H1 (cell line): ENCODE measurements at regions not wholly inside any gene's neighbourhood (a gene's known extent, or its start where the extent isn't known, plus 50 kb on each side); places are given as distances from the start of the nearest gene placed in this dataset.

Experiments used
- CTCF ChIA-PET: fragments of 300-600 bp; sonication (Branson Sonifier 250); formaldehyde crosslinking; loops from one replicate; lab custom pipeline; 2021; ENCODE audit not compliant: partially characterized antibody; lab: Charles Lee
- POLR2A ChIA-PET: fragments of 300-600 bp; sonication (Branson Sonifier 250); formaldehyde crosslinking; loops from one replicate; lab custom pipeline; 2021; ENCODE audit warnings: inconsistent platforms; ENCODE audit not compliant: partially characterized antibody; lab: Charles Lee
- DNase-seq, 2 experiments: peaks; one replicate each; pipeline versions ENCODE4 v3.0.0 to v3.0.0-alpha.2; 2010 to 2022; ENCODE audit warnings: low spot score in 2 of 2, low read depth in 1 of 2, mixed read lengths in 1 of 2
- FAIRE-seq: peaks from 2 replicates; lab custom pipeline; 2011; peaks lifted over from hg19 to GRCh38; lab: Jason Lieb, UNC
- H2AFZ ChIP-seq: 2 replicates; pipeline ENCODE4 v1.8.1; 2012; ENCODE audit warnings: low read length, inconsistent platforms
- H2AK5ac ChIP-seq: 2 replicates; pipeline ENCODE4 v1.6.1; 2013; ENCODE audit warnings: low read depth, low read length
- H2BK120ac ChIP-seq: replicated peaks from 2 replicates; pipeline ENCODE3; 2013; ENCODE audit warnings: low read depth, low read length, inconsistent platforms
- H2BK12ac ChIP-seq: 2 replicates; pipeline ENCODE4 v1.6.1; 2013; ENCODE audit warnings: low read depth, low read length
- H2BK15ac ChIP-seq: 2 replicates; pipeline ENCODE4 v1.6.1; 2013; ENCODE audit warnings: low read length
- H2BK20ac ChIP-seq: 2 replicates; pipeline ENCODE4 v1.6.1; 2013; ENCODE audit warnings: low read length
- H2BK5ac ChIP-seq: 2 replicates; pipeline ENCODE4 v1.6.1; 2013; ENCODE audit warnings: low read depth, low read length
- H3K14ac ChIP-seq: 2 replicates; pipeline ENCODE4 v1.6.1; 2013; ENCODE audit warnings: inconsistent platforms; ENCODE audit not compliant: insufficient read length
- H3K18ac ChIP-seq: 2 replicates; pipeline ENCODE4 v1.6.1; 2013; ENCODE audit warnings: low read length; ENCODE audit errors: extremely low read depth
- H3K23ac ChIP-seq: 2 replicates; pipeline ENCODE4 v1.6.1; 2013; ENCODE audit warnings: inconsistent platforms; ENCODE audit not compliant: insufficient read length
- H3K23me2 ChIP-seq: 2 replicates; pipeline ENCODE4 v1.6.1; 2013; ENCODE audit warnings: low read depth, low read length
- H3K27ac ChIP-seq: 2 replicates; pipeline ENCODE4 v1.6.1; 2011; ENCODE audit warnings: low read depth, low read length, inconsistent platforms
- H3K27me3 ChIP-seq, 4 experiments: replicated peaks in 1 of 4; 1 replicate in 1 of 4; 2 replicates in 3 of 4; pipeline versions ENCODE4 v1.6.1 to v1.8.1; 2011 to 2013; ENCODE audit warnings: low read length in 3 of 4, mild to moderate bottlenecking in 3 of 4, inconsistent platforms in 2 of 4, mixed read lengths in 2 of 4, moderate library complexity in 1 of 4; ENCODE audit not compliant: control insufficient read depth in 3 of 4, insufficient read depth in 3 of 4; ENCODE audit errors: extremely low read depth in 1 of 4
- H3K36me3 ChIP-seq, 4 experiments: 2 replicates each; pipeline versions ENCODE4 v1.6.1 to v1.8.1; 2011 to 2013; ENCODE audit warnings: mild to moderate bottlenecking in 4 of 4, low read length in 3 of 4, moderate library complexity in 2 of 4, control low read depth in 1 of 4, inconsistent platforms in 1 of 4; ENCODE audit not compliant: insufficient read depth in 4 of 4, control insufficient read depth in 2 of 4
- H3K4ac ChIP-seq: replicated peaks from 2 replicates; pipeline ENCODE3; 2013; ENCODE audit warnings: low read length, low read depth, mixed read lengths, inconsistent platforms; ENCODE audit not compliant: insufficient read length
- H3K4me1 ChIP-seq, 4 experiments: replicated peaks in 1 of 4; 1 replicate in 1 of 4; 2 replicates in 3 of 4; pipeline versions ENCODE4 v1.6.1 to v1.8.1; 2011 to 2013; ENCODE audit warnings: low read length in 3 of 4, inconsistent platforms in 2 of 4, mixed read lengths in 1 of 4; ENCODE audit not compliant: insufficient read depth in 4 of 4, control insufficient read depth in 3 of 4
- H3K4me2 ChIP-seq, 2 experiments: 2 replicates each; pipeline versions ENCODE4 v1.6.1 to v1.8.1; 2011 to 2013; ENCODE audit warnings: low read depth in 2 of 2, low read length in 2 of 2, control low read depth in 1 of 2, inconsistent platforms in 1 of 2, mild to moderate bottlenecking in 1 of 2; ENCODE audit not compliant: insufficient read depth in 1 of 2
- H3K4me3 ChIP-seq, 4 experiments: fragments of 200-600, 300-600 bp in 1 of 4; sonication (generic), shearing (Covaris generic), sonication (Bioruptor Twin) in 1 of 4; 2 replicates each; pipeline versions ENCODE4 v1.5.1 to v1.8.1; 2011 to 2016; ENCODE audit warnings: low read length in 4 of 4, low read depth in 3 of 4, control low read depth in 2 of 4, inconsistent platforms in 2 of 4, mild to moderate bottlenecking in 2 of 4, mixed read lengths in 1 of 4, moderate library complexity in 1 of 4; ENCODE audit not compliant: insufficient read depth in 2 of 4; ENCODE audit errors: extremely low read depth in 1 of 4
- H3K56ac ChIP-seq: replicated peaks from 2 replicates; pipeline ENCODE3; 2013; ENCODE audit warnings: low read depth, mild to moderate bottlenecking, mixed read lengths, low read length, inconsistent platforms; ENCODE audit not compliant: insufficient read length
- H3K79me1 ChIP-seq: 2 replicates; pipeline ENCODE4 v1.6.1; 2013; ENCODE audit warnings: low read depth, low read length, control low read depth
- H3K79me2 ChIP-seq, 2 experiments: 2 replicates each; pipeline versions ENCODE4 v1.6.1 to v1.8.1; 2012 to 2013; ENCODE audit warnings: low read length in 2 of 2, mild to moderate bottlenecking in 2 of 2, inconsistent platforms in 1 of 2; ENCODE audit not compliant: insufficient read depth in 2 of 2, control insufficient read depth in 1 of 2
- H3K9ac ChIP-seq, 4 experiments: replicated peaks in 1 of 4; 1 replicate in 1 of 4; 2 replicates in 3 of 4; pipeline versions ENCODE4 v1.6.1 to v1.8.1; 2011 to 2013; ENCODE audit warnings: low read depth in 3 of 4, low read length in 3 of 4, control low read depth in 2 of 4, mild to moderate bottlenecking in 2 of 4, moderate library complexity in 2 of 4, inconsistent platforms in 1 of 4; ENCODE audit errors: extremely low read depth in 1 of 4
- H3K9me3 ChIP-seq, 2 experiments: 2 replicates each; pipeline versions ENCODE4 v1.6.1 to v1.8.1; 2012 to 2013; ENCODE audit warnings: mild to moderate bottlenecking in 2 of 2, moderate library complexity in 2 of 2, control low read depth in 1 of 2, inconsistent platforms in 1 of 2, low read depth in 1 of 2, low read length in 1 of 2, mixed read lengths in 1 of 2; ENCODE audit not compliant: insufficient read depth in 2 of 2
- H4K20me1 ChIP-seq, 2 experiments: replicated peaks in 1 of 2; 2 replicates each; pipeline versions ENCODE3 to v1.8.1; 2011 to 2013; ENCODE audit warnings: inconsistent platforms in 2 of 2, low read length in 2 of 2, mild to moderate bottlenecking in 1 of 2; ENCODE audit not compliant: insufficient read depth in 2 of 2, control insufficient read depth in 1 of 2
- H4K5ac ChIP-seq: 2 replicates; pipeline ENCODE4 v1.6.1; 2013; ENCODE audit warnings: low read length, low read depth, mixed read lengths, inconsistent platforms; ENCODE audit not compliant: insufficient read length
- H4K8ac ChIP-seq: 2 replicates; pipeline ENCODE4 v1.8.0; 2013; ENCODE audit warnings: mild to moderate bottlenecking, moderate library complexity, low read length, inconsistent platforms; ENCODE audit not compliant: insufficient read depth; ENCODE audit errors: extremely low read depth
- H4K91ac ChIP-seq: replicated peaks from 2 replicates; pipeline ENCODE3; 2013; ENCODE audit warnings: low read length, mixed read lengths, inconsistent platforms; ENCODE audit not compliant: insufficient read length
- BCL11A ChIP-seq, 2 experiments: IDR thresholded peaks; one replicate each; pipeline ENCODE4 v1.6.1; 2011; ENCODE audit warnings: low read depth in 2 of 2, low read length in 2 of 2, mild to moderate bottlenecking in 2 of 2
- CEBPB ChIP-seq: IDR thresholded peaks from 2 replicates; pipeline ENCODE4 v1.6.1; 2012; ENCODE audit warnings: low read depth, low read length
- GABPA ChIP-seq: IDR thresholded peaks from 2 replicates; pipeline ENCODE4 v1.6.1; 2011; ENCODE audit warnings: mild to moderate bottlenecking, low read length, moderate library complexity, borderline replicate concordance; ENCODE audit not compliant: insufficient read depth
- HDAC2 ChIP-seq, 2 experiments: fragments of 300-600 bp in 1 of 2; sonication (generic) in 1 of 2; IDR thresholded peaks; 2 replicates each; pipeline ENCODE4 v1.6.1; 2011 to 2012; ENCODE audit warnings: low read depth in 2 of 2, low read length in 2 of 2, mild to moderate bottlenecking in 2 of 2, moderate library complexity in 2 of 2, borderline replicate concordance in 1 of 2, inconsistent platforms in 1 of 2
- JUN ChIP-seq: IDR thresholded peaks from 2 replicates; pipeline ENCODE4 v1.6.1; 2011; ENCODE audit warnings: low read depth, mild to moderate bottlenecking, improper control_type of control experiment, low read length
- KDM4A ChIP-seq: IDR thresholded peaks from one replicate; pipeline ENCODE4 v1.7.1; 2012; ENCODE audit warnings: low read depth, mild to moderate bottlenecking, moderate library complexity, low read length, inconsistent platforms; ENCODE audit not compliant: severe bottlenecking
- KDM5A ChIP-seq: fragments of 200-600 bp; IDR thresholded peaks from 2 replicates; pipeline ENCODE4 v1.7.1; 2012; ENCODE audit warnings: mild to moderate bottlenecking, low read length, inconsistent platforms, mixed read lengths
- MAFK ChIP-seq: IDR thresholded peaks from 2 replicates; pipeline ENCODE4 v1.6.1; 2012; ENCODE audit warnings: low read depth, mild to moderate bottlenecking, improper control_type of control experiment, low read length
- NRF1 ChIP-seq: IDR thresholded peaks from 2 replicates; pipeline ENCODE4 v1.6.1; 2011; ENCODE audit warnings: mild to moderate bottlenecking, low read depth, low read length, improper control_type of control experiment
- SIN3A ChIP-seq, 2 experiments: IDR thresholded peaks in 1 of 2; conservative IDR thresholded peaks in 1 of 2; 2 replicates each; pipeline ENCODE4 v1.6.1; 2011 to 2012; ENCODE audit warnings: low read length in 2 of 2, improper control_type of control experiment in 1 of 2, low read depth in 1 of 2, mild to moderate bottlenecking in 1 of 2
- SIRT6 ChIP-seq: IDR thresholded peaks from one replicate; pipeline ENCODE4 v1.7.1; 2012; ENCODE audit warnings: low read length, inconsistent platforms
- SP2 ChIP-seq: IDR thresholded peaks from 2 replicates; pipeline ENCODE4 v1.6.1; 2012; ENCODE audit warnings: mild to moderate bottlenecking, low read length, inconsistent platforms
- YY1 ChIP-seq: IDR thresholded peaks from 2 replicates; pipeline ENCODE4 v1.6.1; 2011; ENCODE audit warnings: low read depth, mild to moderate bottlenecking, low read length
- WGBS, 2 experiments: shearing (Covaris generic) in 1 of 2; methylation state at CpG; one replicate each; pipeline versions ENCODE4 v1.1.6 to v1.1.7; 2013 to 2015; ENCODE audit warnings: low lambda C conversion rate in 2 of 2, mixed read lengths in 2 of 2, inconsistent platforms in 1 of 2, low coverage in 1 of 2, missing lambda C conversion rate in 1 of 2; ENCODE audit not compliant: insufficient replicate concordance in 2 of 2, insufficient coverage in 1 of 2, insufficient read length in 1 of 2; ENCODE audit errors: extremely low coverage in 1 of 2, missing lambda C conversion rate in 1 of 2; 5-methylcytosine and 5-hydroxymethylcytosine counted together
- TF ChIP-seq, protein P1 (sequence below): IDR thresholded peaks from 2 replicates; pipeline ENCODE4 v1.6.1; 2012; ENCODE audit warnings: inconsistent platforms

DNA sequence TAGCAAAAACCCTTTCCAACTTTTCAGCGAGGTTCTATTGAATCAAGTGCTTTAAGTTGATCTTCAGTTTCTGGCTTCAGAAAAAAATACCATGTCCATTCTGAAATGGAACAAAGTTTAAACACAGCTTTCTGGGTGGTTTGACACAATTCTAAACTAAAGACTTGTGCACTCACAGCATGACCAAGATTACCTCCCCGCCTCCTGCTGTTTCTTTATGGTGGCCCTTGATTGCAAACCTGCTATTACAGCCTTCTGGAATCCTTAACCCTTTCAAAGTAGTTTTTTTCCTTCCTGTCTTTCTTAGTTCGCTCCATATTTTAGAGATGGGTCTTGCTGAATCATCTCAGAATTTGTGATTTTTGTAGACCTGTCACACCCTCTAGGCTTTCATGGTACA is 135.9 kb upstream of the FBN2 start:
- H4K91ac ChIP-seq, result no peak overlapping the region
- H3K36me3 ChIP-seq, result no peaks in the 10 kb centered on the region; a peak in 1 of 8 replicates
- H3K27ac ChIP-seq, result no peak overlapping the region
- no peak overlapping the region for H3K23ac ChIP-seq
- no peak overlapping the region for H3K14ac ChIP-seq
- H2BK120ac ChIP-seq, result no peak overlapping the region
- no peak overlapping the region for H3K56ac ChIP-seq
- FAIRE-seq (peak; percentile 50), DNase-seq (no peak)
- H3K4me1 ChIP-seq, result peaks cover 0 to 3% (median 0%) of the 10 kb centered on the region in 4 experiments; a peak in 3 of 7 replicates
- H3K4me3 ChIP-seq, result no peak overlapping the region
- H2AFZ ChIP-seq, result no peak overlapping the region
- no peak overlapping the region for H2BK20ac ChIP-seq
- no peak overlapping the region for H2BK15ac ChIP-seq
- H3K9me3 ChIP-seq, result peaks cover 3 to 11% of the 10 kb centered on the region in 2 experiments; a peak in 1 of 4 replicates
- no peak overlapping the region for H3K9ac ChIP-seq
- POLR2A ChIA-PET, result no interaction called here
- H3K4me2 ChIP-seq, result peak overlapping the region in 1 of 2 experiments; percentile 14; a peak in 2 of 4 replicates
- H3K27me3 ChIP-seq, result no peaks in the 10 kb centered on the region
- H4K8ac ChIP-seq, result no peak overlapping the region
- H2BK5ac ChIP-seq, result no peak overlapping the region
- H2BK12ac ChIP-seq, result no peak overlapping the region
- no peak overlapping the region for H3K18ac ChIP-seq
- CTCF ChIA-PET, result interaction anchor here (0.6 to 5.2 kb wide), 19 partner anchors 8 to 1111 kb away, joined by 3 to 26 read pairs (median 5); partner anchors contain the start of gene FBN2
- no peak overlapping the region for H3K4ac ChIP-seq
- H2AK5ac ChIP-seq, result no peak overlapping the region
- WGBS, 2 experiments, result 47% methylated on average over 3 of the region's 3 CpGs; no CpG with 5 or more reads in 1 of the 2 experiments
- H3K79me2 ChIP-seq, result no peaks in the 10 kb centered on the region
- no peaks in the 10 kb centered on the region for H4K20me1 ChIP-seq
- no peaks in the 10 kb centered on the region for H3K23me2 ChIP-seq
- no peaks in the 10 kb centered on the region for H3K79me1 ChIP-seq
- peak overlapping the region; percentile 22 for H4K5ac ChIP-seq
- TF ChIP-seq CEBPB, result no peak
- TF ChIP-seq, protein P1, sequence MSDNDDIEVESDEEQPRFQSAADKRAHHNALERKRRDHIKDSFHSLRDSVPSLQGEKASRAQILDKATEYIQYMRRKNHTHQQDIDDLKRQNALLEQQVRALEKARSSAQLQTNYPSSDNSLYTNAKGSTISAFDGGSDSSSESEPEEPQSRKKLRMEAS, result no peak
- TF ChIP-seq KDM5A, result no peak
- TF ChIP-seq GABPA, result no peak
- peak in 1 of 2 experiments; percentile 68; a peak in 1 of 4 replicates for TF ChIP-seq HDAC2 (IDR thresholded peaks at IDR 0.05; ENCODE audit: borderline replicate concordance in 1 of 2, low read depth in 2 of 2, low read length in 2 of 2)
- no peak for TF ChIP-seq SIRT6
- TF ChIP-seq KDM4A, result no peak
- no peak for TF ChIP-seq YY1
- TF ChIP-seq BCL11A (IDR thresholded peaks at IDR 0.05; ENCODE audit: low read depth in 2 of 2, low read length in 2 of 2), result peak in 1 of 2 experiments; percentile 52
- TF ChIP-seq JUN, result no peak
- TF ChIP-seq NRF1, result no peak
- TF ChIP-seq SP2, result no peak
- TF ChIP-seq MAFK, result no peak
- TF ChIP-seq SIN3A (conservative IDR thresholded peaks at IDR 0.05 in 1 of 2, IDR thresholded peaks at IDR 0.05 in 1 of 2; ENCODE audit: low read depth in 1 of 2, low read length in 2 of 2), result no peak
